ENCODE measurements at regions not wholly inside any gene's neighbourhood (a gene's known extent, or its start where the extent isn't known, plus 50 kb on each side); places are given as distances from the start of the nearest gene placed in this dataset.

DNA sequence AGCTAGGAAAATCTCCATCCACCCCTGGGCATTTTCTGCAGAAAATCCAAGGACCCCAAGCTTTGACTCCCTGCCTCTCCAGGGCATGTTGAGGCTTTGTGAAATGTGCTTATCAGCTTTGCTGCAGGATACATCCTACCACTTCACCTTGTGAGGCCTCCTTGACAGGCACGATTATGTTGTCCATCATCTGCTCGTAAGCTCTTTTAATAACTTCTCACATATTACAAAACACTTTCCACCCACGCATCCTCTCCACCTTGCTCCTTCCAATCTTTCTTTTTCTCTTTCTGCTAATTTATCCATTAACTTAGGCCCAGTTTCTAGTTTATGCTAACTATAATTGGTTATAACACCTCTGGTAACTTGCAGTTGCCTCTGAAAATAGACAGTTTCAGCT, 147.0 kb upstream of the MTNR1B start:
- H3K4me1 ChIP-seq = no peaks in the 10 kb centered on the region
- ATAC-seq (ENCODE audit: low FRiP score in 2 of 2) = no peak
- DNase-seq = no peak
- no peaks in the 10 kb centered on the region for H3K9me3 ChIP-seq
- no peaks in the 10 kb centered on the region for H3K27me3 ChIP-seq
- H3K36me3 ChIP-seq = no peaks in the 10 kb centered on the region
- WGBS, 2 donors = 88 to 91% methylated on average over 3 of the region's 3 CpGs
- no peak overlapping the region for H3K4me3 ChIP-seq
- no peak overlapping the region for H3K27ac ChIP-seq
- TF ChIP-seq, protein P1, sequence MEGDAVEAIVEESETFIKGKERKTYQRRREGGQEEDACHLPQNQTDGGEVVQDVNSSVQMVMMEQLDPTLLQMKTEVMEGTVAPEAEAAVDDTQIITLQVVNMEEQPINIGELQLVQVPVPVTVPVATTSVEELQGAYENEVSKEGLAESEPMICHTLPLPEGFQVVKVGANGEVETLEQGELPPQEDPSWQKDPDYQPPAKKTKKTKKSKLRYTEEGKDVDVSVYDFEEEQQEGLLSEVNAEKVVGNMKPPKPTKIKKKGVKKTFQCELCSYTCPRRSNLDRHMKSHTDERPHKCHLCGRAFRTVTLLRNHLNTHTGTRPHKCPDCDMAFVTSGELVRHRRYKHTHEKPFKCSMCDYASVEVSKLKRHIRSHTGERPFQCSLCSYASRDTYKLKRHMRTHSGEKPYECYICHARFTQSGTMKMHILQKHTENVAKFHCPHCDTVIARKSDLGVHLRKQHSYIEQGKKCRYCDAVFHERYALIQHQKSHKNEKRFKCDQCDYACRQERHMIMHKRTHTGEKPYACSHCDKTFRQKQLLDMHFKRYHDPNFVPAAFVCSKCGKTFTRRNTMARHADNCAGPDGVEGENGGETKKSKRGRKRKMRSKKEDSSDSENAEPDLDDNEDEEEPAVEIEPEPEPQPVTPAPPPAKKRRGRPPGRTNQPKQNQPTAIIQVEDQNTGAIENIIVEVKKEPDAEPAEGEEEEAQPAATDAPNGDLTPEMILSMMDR (IDR thresholded peaks at IDR 0.05) = no peak
- TF ChIP-seq POLR2AphosphoS5 (IDR thresholded peaks at IDR 0.05) (no peak), EP300 (IDR thresholded peaks at IDR 0.05) (no peak), POLR2A (IDR thresholded peaks at IDR 0.05) (no peak)

DNA sequence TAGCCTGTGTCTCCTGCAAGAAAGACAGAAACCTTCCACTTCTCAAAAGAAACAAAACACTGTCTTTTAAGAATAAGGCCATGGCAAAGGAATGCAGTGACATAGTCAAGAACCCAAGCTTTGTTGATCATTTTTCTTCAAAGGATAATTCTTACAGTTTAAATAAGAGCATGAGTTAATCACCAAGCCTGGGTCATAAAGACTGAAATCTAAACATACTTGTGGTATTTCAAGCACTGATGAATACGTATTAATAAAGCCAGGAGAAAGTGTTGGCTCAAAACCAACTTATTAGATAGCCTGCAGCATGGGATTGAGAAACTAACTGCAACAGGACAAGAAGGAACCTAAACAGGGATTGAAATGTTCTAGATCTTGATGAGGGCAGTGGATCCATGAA, 143.3 kb upstream of the MTNR1B start:
- Histone ChIP-seq H3K27me3 (no peaks in the 10 kb centered on the region), H3K9me3 (no peaks in the 10 kb centered on the region), H3K4me1 (no peaks in the 10 kb centered on the region), H3K4me3 (no peak overlapping the region), H3K36me3 (no peaks in the 10 kb centered on the region), H3K27ac (no peak overlapping the region)
- ATAC-seq (ENCODE audit: low FRiP score in 2 of 2) (no peak), DNase-seq (no peak)
- TF ChIP-seq, protein P1 (IDR thresholded peaks at IDR 0.05) = no peak
- TF ChIP-seq EP300 (IDR thresholded peaks at IDR 0.05) = no peak
- no peak for TF ChIP-seq POLR2AphosphoS5 (IDR thresholded peaks at IDR 0.05)
- TF ChIP-seq POLR2A (IDR thresholded peaks at IDR 0.05) = no peak
- WGBS, 2 donors = 29 to 43% methylated on average over 1 of the region's 1 CpG

DNA sequence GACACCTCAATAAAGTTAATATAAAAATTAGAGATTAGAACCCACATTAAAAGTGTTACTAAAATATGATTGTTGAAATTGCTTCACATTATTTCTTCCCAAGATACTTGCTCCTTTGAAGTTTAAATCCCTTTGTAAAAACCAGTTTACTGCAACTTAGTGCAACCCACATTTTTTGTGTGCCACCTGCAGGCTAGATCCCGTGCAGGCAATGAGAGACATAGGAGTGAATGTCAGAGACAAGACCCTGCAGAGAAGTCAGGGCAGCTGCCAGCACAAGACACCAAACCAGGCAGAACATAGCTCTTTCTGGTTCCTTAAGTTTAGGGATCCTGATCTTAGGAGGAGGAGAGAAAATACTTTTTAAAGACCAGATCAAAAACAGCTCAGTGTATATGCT, 142.8 kb upstream of the MTNR1B start:
- no peaks in the 10 kb centered on the region for H3K4me1 ChIP-seq
- no peak overlapping the region for H3K4me3 ChIP-seq
- DNase-seq (no peak), ATAC-seq (ENCODE audit: low FRiP score in 2 of 2) (no peak)
- TF ChIP-seq EP300 (IDR thresholded peaks at IDR 0.05) (no peak), POLR2AphosphoS5 (IDR thresholded peaks at IDR 0.05) (no peak), POLR2A (IDR thresholded peaks at IDR 0.05) (no peak)
- TF ChIP-seq, protein P1 (IDR thresholded peaks at IDR 0.05) = no peak
- WGBS, 2 donors = 67 to 76% methylated on average over 1 of the region's 1 CpG
- no peaks in the 10 kb centered on the region for H3K36me3 ChIP-seq
- no peak overlapping the region for H3K27ac ChIP-seq
- no peaks in the 10 kb centered on the region for H3K27me3 ChIP-seq
- H3K9me3 ChIP-seq = no peaks in the 10 kb centered on the region

DNA sequence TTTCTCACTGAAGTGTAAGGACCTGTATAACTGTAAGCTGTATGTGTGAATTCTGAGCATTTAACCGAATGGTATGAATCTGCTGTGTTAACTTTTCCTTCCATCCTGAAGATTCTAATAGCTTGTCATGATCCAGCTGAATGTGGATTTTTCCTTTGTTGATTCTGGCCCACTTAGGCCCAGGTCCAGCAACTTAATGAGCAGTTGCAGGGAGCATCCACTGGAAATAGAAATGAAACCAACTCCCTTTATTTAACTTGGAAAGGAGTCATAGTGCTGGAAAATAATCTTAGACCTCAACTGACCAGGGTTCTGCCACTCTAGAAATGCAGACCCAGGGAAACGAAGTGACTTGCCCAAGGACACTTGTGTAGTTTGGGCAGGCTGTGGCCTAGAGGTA, 142.3 kb upstream of the MTNR1B start:
- no peak overlapping the region for H3K4me3 ChIP-seq
- WGBS, 2 donors = 60 to 61% methylated on average over 2 of the region's 2 CpGs
- ATAC-seq (ENCODE audit: low FRiP score in 2 of 2) = no peak
- no peaks in the 10 kb centered on the region for H3K36me3 ChIP-seq
- H3K27me3 ChIP-seq = no peaks in the 10 kb centered on the region
- no peaks in the 10 kb centered on the region for H3K9me3 ChIP-seq
- TF ChIP-seq, protein P1 (IDR thresholded peaks at IDR 0.05) = no peak
- TF ChIP-seq POLR2AphosphoS5 (IDR thresholded peaks at IDR 0.05) (no peak), POLR2A (IDR thresholded peaks at IDR 0.05) (no peak)
- no peak for DNase-seq
- no peak overlapping the region for H3K27ac ChIP-seq
- no peaks in the 10 kb centered on the region for H3K4me1 ChIP-seq

DNA sequence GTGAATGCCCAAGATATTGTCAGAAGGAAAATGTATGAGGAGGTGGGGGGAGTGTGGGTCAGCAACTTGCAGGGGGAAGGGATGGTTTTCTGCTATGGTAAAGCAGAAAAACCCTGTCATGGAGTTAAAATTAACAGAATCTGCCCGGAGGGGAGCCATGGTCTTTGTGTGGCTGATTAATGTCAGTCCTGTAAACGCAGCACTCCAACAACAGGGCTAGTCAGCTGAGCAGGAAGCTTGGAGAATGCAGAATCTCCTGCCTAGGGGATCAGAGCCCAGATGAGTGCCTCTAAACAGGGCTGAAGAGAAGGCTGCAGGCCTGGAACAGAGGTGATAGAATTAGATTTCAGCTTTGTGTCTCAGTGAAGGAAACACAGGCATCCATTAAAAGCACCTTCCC, 140.9 kb upstream of the MTNR1B start:
- H3K4me3 ChIP-seq = no peak overlapping the region
- WGBS, 2 donors = 42 to 45% methylated on average over 2 of the region's 2 CpGs
- H3K9me3 ChIP-seq = no peaks in the 10 kb centered on the region
- no peak overlapping the region for H3K27ac ChIP-seq
- H3K27me3 ChIP-seq = no peaks in the 10 kb centered on the region
- TF ChIP-seq POLR2A (IDR thresholded peaks at IDR 0.05) (no peak), EP300 (IDR thresholded peaks at IDR 0.05) (no peak), POLR2AphosphoS5 (IDR thresholded peaks at IDR 0.05) (no peak)
- TF ChIP-seq, protein P1 (IDR thresholded peaks at IDR 0.05) = no peak
- H3K36me3 ChIP-seq = no peaks in the 10 kb centered on the region
- no peak for ATAC-seq (ENCODE audit: low FRiP score in 2 of 2)
- DNase-seq = no peak
- no peaks in the 10 kb centered on the region for H3K4me1 ChIP-seq

Data from upper lobe of left lung (tissue), 6 donors.